GM12873 (cell line): ENCODE measurements at regions not wholly inside any gene's neighbourhood (a gene's known extent, or its start where the extent isn't known, plus 50 kb on each side); places are given as distances from the start of the nearest gene placed in this dataset.

ENCODE experiments used
- TF ChIP-seq, protein P1 (sequence below): IDR thresholded peaks from 2 replicates; pipeline ENCODE4 v1.5.1; 2012; ENCODE audit warnings: low read depth, mild to moderate bottlenecking, moderate library complexity, low read length, control low read depth; ENCODE audit not compliant: insufficient read depth; ENCODE audit errors: missing control alignments

DNA sequence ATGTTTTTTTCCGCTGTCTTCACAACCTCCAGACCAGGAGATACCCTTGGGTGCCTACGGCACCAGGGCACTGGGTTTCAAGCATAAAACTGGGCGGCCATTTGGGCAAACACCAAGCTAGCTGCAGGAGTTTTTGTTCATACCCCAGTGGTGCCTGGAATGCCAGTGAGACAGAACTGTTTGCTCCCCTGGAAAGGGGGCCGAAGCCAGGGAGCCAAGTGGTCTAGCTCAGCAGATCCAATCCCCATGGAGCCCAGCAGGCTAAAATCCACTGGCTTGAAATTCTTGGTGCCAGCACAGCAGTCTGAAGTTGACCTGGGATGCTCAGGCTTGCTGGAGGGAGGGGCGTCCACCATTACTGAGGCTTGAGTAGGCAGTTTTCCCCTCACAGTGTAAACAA, 265.3 kb upstream of the ZEB2 start:
- TF ChIP-seq, protein P1, sequence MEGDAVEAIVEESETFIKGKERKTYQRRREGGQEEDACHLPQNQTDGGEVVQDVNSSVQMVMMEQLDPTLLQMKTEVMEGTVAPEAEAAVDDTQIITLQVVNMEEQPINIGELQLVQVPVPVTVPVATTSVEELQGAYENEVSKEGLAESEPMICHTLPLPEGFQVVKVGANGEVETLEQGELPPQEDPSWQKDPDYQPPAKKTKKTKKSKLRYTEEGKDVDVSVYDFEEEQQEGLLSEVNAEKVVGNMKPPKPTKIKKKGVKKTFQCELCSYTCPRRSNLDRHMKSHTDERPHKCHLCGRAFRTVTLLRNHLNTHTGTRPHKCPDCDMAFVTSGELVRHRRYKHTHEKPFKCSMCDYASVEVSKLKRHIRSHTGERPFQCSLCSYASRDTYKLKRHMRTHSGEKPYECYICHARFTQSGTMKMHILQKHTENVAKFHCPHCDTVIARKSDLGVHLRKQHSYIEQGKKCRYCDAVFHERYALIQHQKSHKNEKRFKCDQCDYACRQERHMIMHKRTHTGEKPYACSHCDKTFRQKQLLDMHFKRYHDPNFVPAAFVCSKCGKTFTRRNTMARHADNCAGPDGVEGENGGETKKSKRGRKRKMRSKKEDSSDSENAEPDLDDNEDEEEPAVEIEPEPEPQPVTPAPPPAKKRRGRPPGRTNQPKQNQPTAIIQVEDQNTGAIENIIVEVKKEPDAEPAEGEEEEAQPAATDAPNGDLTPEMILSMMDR = no peak

DNA sequence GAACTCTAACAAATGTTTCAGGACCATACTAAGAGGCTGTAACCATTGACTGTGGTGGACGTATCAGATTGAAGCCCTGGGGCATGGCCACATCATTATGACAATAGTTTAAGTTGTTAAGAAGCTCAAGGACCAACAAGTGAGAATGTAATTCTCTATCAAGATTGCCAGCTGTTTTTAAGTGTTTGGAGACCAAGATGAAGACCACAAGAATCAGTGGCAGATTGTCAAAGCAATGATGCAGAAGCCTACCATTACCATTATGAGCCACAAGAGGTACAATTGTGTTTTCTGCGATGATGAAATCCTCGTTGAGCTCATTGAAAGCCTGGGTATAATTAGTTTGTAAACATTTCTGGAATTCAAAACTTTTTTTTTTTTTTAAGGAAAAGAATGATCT, 261.1 kb upstream of the ZEB2 start:
- TF ChIP-seq, protein P1 = no peak

DNA sequence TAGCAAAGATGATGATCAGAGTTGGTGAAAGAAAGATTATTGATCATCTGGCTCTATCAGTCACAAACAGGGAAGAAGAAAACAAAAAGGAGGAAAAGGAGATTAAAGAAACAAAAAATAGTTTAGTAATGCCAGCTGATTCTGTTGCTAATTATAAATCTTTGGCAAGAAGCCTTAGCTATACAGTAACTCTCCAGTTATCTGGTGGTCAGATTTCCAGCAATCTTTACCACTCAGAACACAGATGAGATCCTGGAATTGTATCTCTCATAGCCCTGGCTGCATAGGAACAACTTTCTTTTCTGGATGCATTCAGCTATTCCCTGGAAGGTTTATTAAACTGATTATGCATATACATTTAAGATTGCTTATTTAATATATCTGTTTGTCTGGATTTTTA, 256.8 kb upstream of the ZEB2 start:
- TF ChIP-seq, protein P1 = no peak

DNA sequence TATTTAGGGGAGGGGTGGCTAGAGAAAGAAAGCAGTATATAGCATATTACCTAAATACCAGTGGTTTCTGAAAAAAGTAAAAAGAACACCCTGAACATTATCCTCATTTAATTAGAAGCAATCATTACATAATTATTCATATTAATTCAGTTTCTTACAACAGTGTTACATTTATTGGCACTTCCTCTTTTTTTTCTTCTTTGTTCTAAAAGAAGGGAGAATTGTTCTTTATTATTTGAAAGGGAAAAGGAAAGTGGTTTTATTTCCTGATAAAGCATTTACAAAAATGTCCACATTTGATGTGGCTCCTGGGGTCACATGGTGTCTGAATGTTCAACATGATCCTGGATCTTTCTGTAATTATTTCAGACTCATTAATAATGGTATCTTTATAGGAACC, 254.9 kb upstream of the ZEB2 start:
- TF ChIP-seq, protein P1 = no peak

DNA sequence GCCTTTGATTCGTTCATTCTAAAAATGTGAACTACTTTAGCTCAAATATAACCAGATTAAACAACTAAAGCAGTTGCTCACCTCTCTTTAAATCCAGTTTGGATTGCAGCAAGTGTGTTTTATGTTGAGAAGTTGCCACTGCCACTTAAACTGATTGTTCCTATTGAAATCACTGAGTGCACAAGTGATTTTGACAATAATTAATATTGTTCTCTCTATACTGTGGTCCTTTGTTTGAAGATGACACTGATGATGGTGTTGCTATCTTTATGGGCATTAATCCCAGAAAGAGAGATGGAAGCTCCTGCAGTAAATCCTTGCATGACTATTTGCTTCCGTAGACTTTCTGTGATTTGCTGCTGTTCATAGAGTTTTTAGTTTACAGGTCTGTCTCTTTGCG, 251.4 kb upstream of the ZEB2 start:
- TF ChIP-seq, protein P1 = no peak

DNA sequence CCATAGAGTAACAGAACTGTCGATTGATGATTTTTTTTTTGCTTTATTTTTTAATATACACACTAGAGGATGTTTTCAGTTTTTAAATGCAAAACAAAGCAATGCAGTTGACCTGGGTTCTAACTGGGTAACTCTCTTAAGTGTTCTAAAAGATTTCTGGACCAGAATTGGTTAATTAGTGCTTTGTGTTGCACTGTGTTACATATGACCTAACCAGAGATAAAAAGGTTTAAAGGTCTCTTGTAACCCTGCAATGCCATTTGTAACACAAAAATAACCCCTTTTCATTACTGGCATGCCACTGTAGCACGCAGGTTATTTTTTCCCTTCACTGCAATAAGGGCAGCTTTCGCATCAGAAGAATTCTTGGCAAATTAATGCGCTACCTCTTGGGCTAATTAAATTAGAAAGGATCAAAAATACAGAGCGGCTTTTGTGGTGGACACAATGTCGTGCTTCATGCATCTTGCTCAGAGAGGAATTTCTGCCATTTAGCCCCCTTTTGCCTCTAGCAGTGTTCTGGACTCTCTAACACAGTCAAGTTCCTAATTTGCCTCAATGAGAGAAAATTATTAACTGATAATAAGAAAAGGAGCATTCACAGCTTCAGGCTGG, 250.8 kb upstream of the ZEB2 start:
- TF ChIP-seq, protein P1 = no peak

DNA sequence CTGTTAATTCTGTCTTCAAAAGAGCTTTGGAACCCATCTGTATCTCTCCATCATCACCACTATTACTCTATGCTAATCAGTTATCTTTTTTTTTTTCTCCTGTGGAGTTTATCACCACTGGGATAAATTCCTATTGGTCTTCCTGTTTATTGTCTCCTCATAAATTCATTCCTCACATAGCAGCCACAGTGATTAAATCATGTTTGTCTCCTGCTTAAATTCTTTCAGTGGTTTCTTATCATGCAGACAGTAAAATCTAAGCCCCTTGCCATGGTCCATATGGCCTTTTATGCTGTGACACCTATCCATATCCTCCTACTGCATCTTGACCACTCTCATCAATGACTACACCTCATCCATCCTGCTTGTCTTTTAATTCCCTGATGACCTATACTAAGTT, 239.8 kb upstream of the ZEB2 start:
- TF ChIP-seq, protein P1 = no peak
